ENCODE measurements at regions not wholly inside any gene's neighbourhood (a gene's known extent, or its start where the extent isn't known, plus 50 kb on each side); places are given as distances from the start of the nearest gene placed in this dataset.

DNA sequence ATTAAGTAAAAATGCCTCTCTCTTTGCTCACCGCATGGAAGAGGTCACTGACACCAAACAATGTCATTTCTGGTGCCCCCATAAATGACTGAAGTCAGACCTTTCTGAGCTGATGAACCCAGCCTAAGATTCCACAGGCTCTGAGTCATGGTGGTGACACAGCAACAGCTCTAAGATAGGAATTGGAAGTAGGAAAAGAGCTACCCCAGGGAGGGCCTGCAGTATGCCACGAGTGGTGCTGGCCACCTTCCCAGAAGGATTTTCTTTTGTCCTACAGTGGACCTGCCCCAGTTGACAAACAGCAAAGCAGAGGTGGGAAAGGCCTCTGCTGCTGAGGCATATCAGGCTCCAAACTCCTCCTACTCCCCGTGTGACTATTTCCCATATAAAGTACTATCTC lies 208.1 kb downstream of the MINAR1 start:
- TF ChIP-seq, protein P1, sequence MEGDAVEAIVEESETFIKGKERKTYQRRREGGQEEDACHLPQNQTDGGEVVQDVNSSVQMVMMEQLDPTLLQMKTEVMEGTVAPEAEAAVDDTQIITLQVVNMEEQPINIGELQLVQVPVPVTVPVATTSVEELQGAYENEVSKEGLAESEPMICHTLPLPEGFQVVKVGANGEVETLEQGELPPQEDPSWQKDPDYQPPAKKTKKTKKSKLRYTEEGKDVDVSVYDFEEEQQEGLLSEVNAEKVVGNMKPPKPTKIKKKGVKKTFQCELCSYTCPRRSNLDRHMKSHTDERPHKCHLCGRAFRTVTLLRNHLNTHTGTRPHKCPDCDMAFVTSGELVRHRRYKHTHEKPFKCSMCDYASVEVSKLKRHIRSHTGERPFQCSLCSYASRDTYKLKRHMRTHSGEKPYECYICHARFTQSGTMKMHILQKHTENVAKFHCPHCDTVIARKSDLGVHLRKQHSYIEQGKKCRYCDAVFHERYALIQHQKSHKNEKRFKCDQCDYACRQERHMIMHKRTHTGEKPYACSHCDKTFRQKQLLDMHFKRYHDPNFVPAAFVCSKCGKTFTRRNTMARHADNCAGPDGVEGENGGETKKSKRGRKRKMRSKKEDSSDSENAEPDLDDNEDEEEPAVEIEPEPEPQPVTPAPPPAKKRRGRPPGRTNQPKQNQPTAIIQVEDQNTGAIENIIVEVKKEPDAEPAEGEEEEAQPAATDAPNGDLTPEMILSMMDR (IDR thresholded peaks at IDR 0.05; ENCODE audit: low read depth, low read length, poor library complexity, severe bottlenecking), result no peak
- no peak for TF ChIP-seq EZH2phosphoT487 (IDR thresholded peaks at IDR 0.05; ENCODE audit: borderline replicate concordance, low read length)
